Activated B cell treated with CpG ODN at 0.5 μM for 24 hours (primary cell): ENCODE measurements at regions not wholly inside any gene's neighbourhood (a gene's known extent, or its start where the extent isn't known, plus 50 kb on each side); places are given as distances from the start of the nearest gene placed in this dataset.

Experiments used
- ATAC-seq: fragments of 200-7000 bp; cut with Tn5 transposase; one replicate; pipeline ENCODE4 v1.10.0; 2021; ENCODE audit warnings: low read depth, mild to moderate bottlenecking, moderate library complexity
- CTCF ChIA-PET: fragments of 350-600 bp; sonication (Branson Sonifier 250); formaldehyde crosslinking; loops from one replicate; lab custom pipeline; 2021; ENCODE audit warnings: antibody characterized with exemption; lab: Charles Lee
- POLR2A ChIA-PET: fragments of 350-600 bp; sonication (Branson Sonifier 250); formaldehyde crosslinking; loops from one replicate; lab custom pipeline; 2021; ENCODE audit warnings: antibody characterized with exemption; lab: Charles Lee
- DNase-seq: peaks from one replicate; pipeline ENCODE4 v3.0.0; 2022
- H3K27ac Mint-ChIP-seq: one replicate; pipeline ENCODE4 v1.8.0; 2020; ENCODE audit warnings: mixed read lengths
- H3K27me3 Mint-ChIP-seq: one replicate; pipeline ENCODE4 v1.8.0; 2021; ENCODE audit warnings: mixed read lengths
- H3K36me3 Mint-ChIP-seq: one replicate; pipeline ENCODE4 v1.8.0; 2021; ENCODE audit warnings: low read depth, mixed read lengths
- H3K4me1 Mint-ChIP-seq: one replicate; pipeline ENCODE4 v1.8.0; 2021; ENCODE audit warnings: mixed read lengths
- H3K4me3 Mint-ChIP-seq: one replicate; pipeline ENCODE4 v1.8.0; 2020; ENCODE audit warnings: mild to moderate bottlenecking, mixed read lengths
- H3K9me3 Mint-ChIP-seq: one replicate; pipeline ENCODE4 v1.8.0; 2020; ENCODE audit warnings: mixed read lengths
- intact Hi-C: fragments of 100-400 bp; cut with micrococcal nuclease; formaldehyde crosslinking; loops from one replicate; pipeline ENCODE4 v1.15.1; 2024
- TF ChIP-seq, protein P1 (sequence below): fragments of 200-600 bp; IDR thresholded peaks from one replicate; pipeline ENCODE4 v1.8.0; 2022; ENCODE audit warnings: antibody characterized with exemption, mild to moderate bottlenecking

- intact Hi-C loops: no loop called here
- H3K9me3 Mint-ChIP-seq: peaks cover 3% of the 10 kb centered on the region
- DNase-seq: no peak
- ATAC-seq: no peak
- H3K4me3 Mint-ChIP-seq: no peak overlapping the region
- TF ChIP-seq, protein P1, sequence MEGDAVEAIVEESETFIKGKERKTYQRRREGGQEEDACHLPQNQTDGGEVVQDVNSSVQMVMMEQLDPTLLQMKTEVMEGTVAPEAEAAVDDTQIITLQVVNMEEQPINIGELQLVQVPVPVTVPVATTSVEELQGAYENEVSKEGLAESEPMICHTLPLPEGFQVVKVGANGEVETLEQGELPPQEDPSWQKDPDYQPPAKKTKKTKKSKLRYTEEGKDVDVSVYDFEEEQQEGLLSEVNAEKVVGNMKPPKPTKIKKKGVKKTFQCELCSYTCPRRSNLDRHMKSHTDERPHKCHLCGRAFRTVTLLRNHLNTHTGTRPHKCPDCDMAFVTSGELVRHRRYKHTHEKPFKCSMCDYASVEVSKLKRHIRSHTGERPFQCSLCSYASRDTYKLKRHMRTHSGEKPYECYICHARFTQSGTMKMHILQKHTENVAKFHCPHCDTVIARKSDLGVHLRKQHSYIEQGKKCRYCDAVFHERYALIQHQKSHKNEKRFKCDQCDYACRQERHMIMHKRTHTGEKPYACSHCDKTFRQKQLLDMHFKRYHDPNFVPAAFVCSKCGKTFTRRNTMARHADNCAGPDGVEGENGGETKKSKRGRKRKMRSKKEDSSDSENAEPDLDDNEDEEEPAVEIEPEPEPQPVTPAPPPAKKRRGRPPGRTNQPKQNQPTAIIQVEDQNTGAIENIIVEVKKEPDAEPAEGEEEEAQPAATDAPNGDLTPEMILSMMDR: no peak
- H3K4me1 Mint-ChIP-seq: no peaks in the 10 kb centered on the region
- H3K27me3 Mint-ChIP-seq: no peaks in the 10 kb centered on the region
- ChIA-PET CTCF (no interaction called here), POLR2A (no interaction called here)
- no peak overlapping the region for H3K27ac Mint-ChIP-seq
- H3K36me3 Mint-ChIP-seq: no peaks in the 10 kb centered on the region
Observed at GRCh38 chr4:10924274-10924673, 239.7 kb upstream of the CLNK start.

- DNase-seq: no peak
- ATAC-seq: no peak
- Mint-ChIP-seq H3K9me3 (no peaks in the 10 kb centered on the region), H3K4me1 (no peaks in the 10 kb centered on the region), H3K4me3 (no peak overlapping the region), H3K36me3 (no peaks in the 10 kb centered on the region), H3K27ac (no peak overlapping the region), H3K27me3 (no peaks in the 10 kb centered on the region)
- POLR2A ChIA-PET: no interaction called here
- CTCF ChIA-PET: no interaction called here
- TF ChIP-seq, protein P1: no peak
- intact Hi-C loops: no loop called here
Observed at GRCh38 chr4:10917566-10917965, 233.0 kb upstream of the CLNK start.

- POLR2A ChIA-PET: no interaction called here
- TF ChIP-seq, protein P1: no peak
- no peak for DNase-seq
Observed at GRCh38 chr4:10898072-10898471, 213.5 kb upstream of the CLNK start.

GRCh38 chr4:10897076-10897475, 212.5 kb upstream of the CLNK start:
- POLR2A ChIA-PET: no interaction called here
- intact Hi-C loops: loop anchor here (10.0 kb wide), 1 partner anchor 272 kb away; no protein-coding TSS in a partner anchor
- no peaks in the 10 kb centered on the region for H3K27me3 Mint-ChIP-seq
- H3K4me3 Mint-ChIP-seq: no peak overlapping the region
- CTCF ChIA-PET: no interaction called here
- no peaks in the 10 kb centered on the region for H3K9me3 Mint-ChIP-seq
- DNase-seq: no peak
- H3K4me1 Mint-ChIP-seq: peaks cover 25% of the 10 kb centered on the region
- H3K36me3 Mint-ChIP-seq: no peaks in the 10 kb centered on the region
- no peak overlapping the region for H3K27ac Mint-ChIP-seq
- ATAC-seq: no peak
- TF ChIP-seq, protein P1: no peak

More at GRCh38 chr4:10898072-10898471, 213.5 kb upstream of the CLNK start:
- peak; percentile 34 for ATAC-seq
- H3K4me1 Mint-ChIP-seq: peaks cover 25% of the 10 kb centered on the region
- H3K27ac Mint-ChIP-seq: peak overlapping the region; percentile 65
- CTCF ChIA-PET: interaction anchor here (1.1 kb wide), 1 partner anchor 316 kb away, joined by 3 read pairs; no protein-coding TSS in a partner anchor
- no peaks in the 10 kb centered on the region for H3K9me3 Mint-ChIP-seq
- no peaks in the 10 kb centered on the region for H3K36me3 Mint-ChIP-seq
- intact Hi-C loops: loop anchor here (10.0 kb wide), 1 partner anchor 273 kb away; no protein-coding TSS in a partner anchor
- no peaks in the 10 kb centered on the region for H3K27me3 Mint-ChIP-seq
- no peak overlapping the region for H3K4me3 Mint-ChIP-seq

- intact Hi-C loops: loop anchor here (1.0 to 10.0 kb wide), 3 partner anchors 269 to 535 kb away; partner anchors contain the start of gene HS3ST1
- no peak for ATAC-seq
- no peak for DNase-seq
Observed at GRCh38 chr4:10893395-10893794, 208.8 kb upstream of the CLNK start.

More at GRCh38 chr4:10893395-10893794, 208.8 kb upstream of the CLNK start:
- Mint-ChIP-seq H3K4me1 (peaks cover 18% of the 10 kb centered on the region), H3K27me3 (no peaks in the 10 kb centered on the region), H3K9me3 (no peaks in the 10 kb centered on the region), H3K36me3 (no peaks in the 10 kb centered on the region), H3K27ac (no peak overlapping the region), H3K4me3 (no peak overlapping the region)
- CTCF ChIA-PET: interaction anchor here (0.8 to 1.7 kb wide), 6 partner anchors 70 to 536 kb away, joined by 3 to 6 read pairs (median 3); no protein-coding TSS in a partner anchor
- POLR2A ChIA-PET: no interaction called here
- TF ChIP-seq, protein P1: no peak
